Activated CD8-positive, alpha-beta memory T cell treated with anti-CD3 and anti-CD28 coated beads for 36 hours (primary cell): ENCODE measurements at regions not wholly inside any gene's neighbourhood (a gene's known extent, or its start where the extent isn't known, plus 50 kb on each side); places are given as distances from the start of the nearest gene placed in this dataset.
"Not testable (repeated sequence)": the region's sequence is repeated elsewhere in the genome, so short reads cannot be mapped to it uniquely, and the experiment has no call there.

ENCODE experiments used
- CTCF ChIA-PET: fragments of 350-600 bp; sonication (Branson Sonifier 250); formaldehyde crosslinking; loops from one replicate; lab custom pipeline; 2021; ENCODE audit warnings: antibody characterized with exemption; lab: Charles Lee
- POLR2A ChIA-PET: fragments of 350-600 bp; sonication (Branson Sonifier 250); formaldehyde crosslinking; loops from one replicate; lab custom pipeline; 2021; ENCODE audit warnings: antibody characterized with exemption; lab: Charles Lee

DNA sequence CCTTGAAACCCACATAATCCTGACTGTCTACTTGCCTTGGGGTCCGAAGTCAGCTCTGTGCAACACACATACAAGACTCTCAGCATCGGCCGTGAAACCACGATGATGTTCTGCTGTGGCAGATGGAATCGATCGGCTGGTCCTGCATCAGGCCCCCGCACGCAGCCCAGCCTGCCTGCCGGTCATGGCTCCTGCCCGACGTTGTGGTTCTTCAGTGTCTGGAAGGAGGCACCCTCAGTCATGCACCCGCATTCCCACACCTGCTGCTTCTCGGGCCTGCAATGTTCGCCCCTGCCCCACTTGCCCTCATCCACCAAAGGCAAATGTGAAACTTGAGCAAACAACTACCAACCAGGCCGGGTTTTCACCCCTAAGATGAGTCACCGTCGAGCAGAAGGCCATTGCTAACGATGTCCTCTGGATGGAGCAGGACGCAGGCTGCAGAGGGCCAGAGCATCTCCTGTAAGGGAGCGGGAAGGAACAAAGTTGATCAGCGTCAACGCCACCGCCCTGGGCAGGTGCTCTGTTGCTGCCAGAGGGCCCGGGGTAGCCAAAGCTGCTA lies 128.9 kb upstream of the PDE10A start:
- CTCF ChIA-PET = no interaction called here
- POLR2A ChIA-PET = no interaction called here

DNA sequence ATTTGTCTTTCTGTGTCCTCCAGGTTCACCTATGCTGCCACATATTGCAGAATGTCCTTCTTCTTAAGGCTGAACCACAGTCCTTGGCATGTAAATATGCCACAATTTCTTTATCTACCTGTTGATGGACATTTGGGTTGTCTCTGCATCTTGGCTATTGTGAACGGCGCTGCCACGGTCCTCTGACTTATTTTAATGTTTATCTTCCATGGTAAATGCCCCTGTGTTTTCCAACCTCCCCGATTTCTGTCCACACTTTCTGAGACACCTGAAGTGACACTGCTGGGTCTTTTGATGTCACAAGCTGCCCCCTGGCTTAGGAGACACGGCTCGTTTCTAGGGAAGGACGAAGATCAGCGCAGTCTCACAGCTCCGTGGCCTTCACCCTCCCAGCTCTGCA lies 128.3 kb upstream of the PDE10A start:
- CTCF ChIA-PET = no interaction called here
- POLR2A ChIA-PET = no interaction called here

DNA sequence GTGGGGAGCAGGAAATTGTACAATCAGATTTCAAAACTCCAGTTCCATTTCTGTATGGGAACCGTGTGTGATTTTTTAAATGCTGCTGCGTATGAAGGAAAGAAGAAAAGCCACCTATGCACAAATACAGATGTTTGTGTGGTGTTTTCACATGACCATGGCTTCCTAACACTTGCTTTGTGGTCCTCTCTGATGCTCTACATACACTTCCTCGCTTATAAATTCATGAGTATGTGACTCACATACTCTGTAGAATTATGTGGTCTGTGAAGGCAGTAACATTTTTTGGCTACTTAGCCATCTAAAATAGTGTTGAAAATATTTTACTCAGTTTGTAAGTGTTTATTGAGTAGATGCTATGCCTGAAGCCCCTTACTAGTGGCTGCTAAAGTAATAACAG lies 119.8 kb upstream of the PDE10A start:
- ChIA-PET POLR2A (no interaction called here), CTCF (no interaction called here)

DNA sequence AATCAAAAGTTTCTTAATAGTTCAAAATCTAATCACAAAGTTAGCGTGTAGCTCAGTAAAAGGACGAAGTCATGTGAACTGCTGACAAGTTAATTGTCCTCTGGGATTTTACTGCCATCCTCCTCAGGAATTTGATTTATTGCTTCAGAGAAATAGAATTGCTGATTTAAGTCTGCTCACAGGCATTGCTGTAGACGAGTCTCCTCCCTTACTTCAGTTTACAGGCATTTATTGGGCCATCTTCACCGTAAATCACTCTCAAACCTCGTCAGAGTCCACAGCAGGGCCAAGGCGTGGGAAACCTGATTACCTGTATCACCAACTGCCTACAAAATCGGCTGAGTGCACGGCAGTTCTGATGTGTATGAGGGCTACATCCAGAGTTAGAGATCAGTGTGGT lies 119.1 kb upstream of the PDE10A start:
- POLR2A ChIA-PET = no interaction called here
- CTCF ChIA-PET = no interaction called here

DNA sequence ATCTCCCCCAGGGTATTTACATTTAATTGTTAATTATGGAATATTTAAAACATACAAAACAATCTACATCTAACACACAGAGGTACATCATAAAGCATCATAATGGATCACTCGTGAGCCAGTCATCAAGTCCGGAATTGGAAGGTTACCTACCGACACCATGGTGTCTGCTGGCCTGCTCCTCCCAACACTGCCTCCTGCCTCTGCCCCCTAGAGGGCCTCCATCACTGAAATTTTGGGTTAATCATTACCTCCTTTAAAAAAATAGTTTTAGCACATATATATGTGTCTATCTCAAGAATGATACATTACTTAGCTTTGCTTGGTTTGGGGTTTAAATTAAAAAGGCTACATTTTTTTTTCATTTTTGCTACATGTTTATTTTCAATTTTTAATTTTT lies 114.6 kb upstream of the PDE10A start:
- ChIA-PET POLR2A (no interaction called here), CTCF (no interaction called here)

DNA sequence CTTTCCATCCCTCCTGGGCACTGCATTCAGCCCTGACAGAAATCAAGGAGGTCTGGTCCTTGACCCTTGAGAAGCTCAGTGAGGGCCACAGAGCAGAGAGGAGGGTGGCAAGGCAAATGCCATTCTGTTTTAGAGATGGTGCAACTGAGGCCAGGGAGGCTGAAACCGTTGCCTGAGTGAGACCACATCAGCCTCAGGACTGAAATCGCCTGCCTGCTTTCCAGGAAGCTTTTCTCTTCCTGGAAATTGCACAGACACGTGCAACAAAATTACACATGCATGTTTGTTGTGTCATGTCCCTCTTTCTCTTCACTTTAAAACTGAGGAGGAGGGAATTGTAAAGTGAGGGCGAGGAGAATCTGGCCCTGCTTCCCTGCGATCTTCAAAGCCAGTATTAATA lies 113.7 kb upstream of the PDE10A start:
- ChIA-PET POLR2A (no interaction called here), CTCF (no interaction called here)

DNA sequence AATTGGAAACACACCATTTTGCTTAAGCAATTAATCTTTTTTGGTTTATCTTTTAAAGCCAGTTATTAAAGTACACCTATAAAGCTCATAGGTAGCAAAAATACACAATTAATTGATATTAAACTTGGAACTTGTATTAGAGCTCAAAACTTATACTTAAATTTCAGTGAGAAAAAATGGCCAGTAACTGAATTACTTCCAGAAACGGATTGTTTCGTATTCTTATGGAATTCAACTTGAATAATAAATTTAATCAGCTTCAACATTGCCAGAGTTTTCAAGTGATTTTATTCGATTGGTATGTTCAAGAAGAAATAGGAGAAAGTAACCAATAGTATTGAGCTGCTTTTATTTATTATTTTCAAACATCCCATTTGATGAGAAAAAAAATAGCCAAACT lies 112.7 kb upstream of the PDE10A start:
- ChIA-PET POLR2A (no interaction called here), CTCF (no interaction called here)

DNA sequence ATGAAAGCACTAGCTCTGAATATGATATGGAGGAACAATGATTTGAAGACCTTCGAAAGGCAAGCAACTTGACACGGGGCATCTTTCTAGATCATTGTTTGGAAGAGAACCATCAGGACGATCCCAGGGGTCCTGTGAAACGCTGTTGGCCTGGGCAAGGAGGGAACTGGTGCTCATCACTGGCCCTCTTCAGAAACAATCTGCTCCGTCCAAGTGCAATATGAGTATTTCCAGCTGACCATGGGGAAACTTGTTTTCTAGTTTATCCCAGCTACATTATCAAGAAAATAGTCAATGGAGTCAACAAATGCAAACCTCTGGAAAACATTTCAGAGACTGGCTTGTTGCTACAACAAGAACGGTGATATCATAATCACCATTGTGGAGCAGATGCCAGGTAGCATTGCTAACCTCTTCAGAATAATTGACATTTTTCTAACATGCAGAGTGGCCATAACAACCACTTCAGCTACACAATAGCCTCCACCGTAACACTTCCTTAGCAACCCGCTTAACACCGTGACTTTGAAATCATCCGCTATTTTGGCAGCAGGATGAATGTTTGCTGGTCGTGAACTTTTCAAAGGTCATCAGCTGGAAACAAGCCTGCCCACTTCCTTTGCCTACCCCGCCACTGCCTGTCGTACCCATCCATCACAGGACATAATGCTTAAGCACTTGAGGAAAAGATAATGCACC lies 112.0 kb upstream of the PDE10A start:
- ChIA-PET POLR2A (no interaction called here), CTCF (no interaction called here)

DNA sequence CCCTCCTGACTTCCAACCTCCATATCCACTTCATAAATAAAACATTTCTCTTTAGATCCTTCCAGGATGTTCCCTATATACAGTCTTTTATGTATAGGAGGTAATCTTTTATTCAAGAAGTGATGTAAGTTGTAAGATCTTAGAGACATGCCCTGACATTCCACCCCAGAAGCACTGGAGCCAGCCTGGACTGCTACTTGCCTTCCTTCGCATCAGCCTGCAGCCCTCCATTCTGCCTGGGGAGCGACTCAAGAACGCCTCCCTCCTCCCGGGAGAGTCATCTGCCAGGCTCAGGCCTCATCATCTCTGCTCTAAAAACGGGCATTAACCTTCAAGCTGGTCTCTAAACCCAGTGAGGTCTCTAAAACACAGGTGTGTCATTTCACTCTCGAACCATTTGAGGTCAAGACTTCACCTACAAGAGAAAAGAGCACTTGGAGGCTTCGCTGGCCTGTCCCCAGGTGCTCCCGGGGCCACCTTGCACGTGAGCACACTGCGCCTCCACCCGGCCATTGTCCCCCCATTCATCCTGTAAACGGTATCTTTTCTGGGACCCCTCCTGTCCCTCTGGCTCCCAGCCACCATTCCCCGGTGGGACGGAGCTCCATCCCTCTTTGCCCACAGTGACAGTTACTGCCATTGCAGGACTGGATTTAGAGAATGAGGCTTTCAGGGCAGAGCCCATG lies 107.5 kb upstream of the PDE10A start:
- ChIA-PET POLR2A (no interaction called here), CTCF (no interaction called here)

DNA sequence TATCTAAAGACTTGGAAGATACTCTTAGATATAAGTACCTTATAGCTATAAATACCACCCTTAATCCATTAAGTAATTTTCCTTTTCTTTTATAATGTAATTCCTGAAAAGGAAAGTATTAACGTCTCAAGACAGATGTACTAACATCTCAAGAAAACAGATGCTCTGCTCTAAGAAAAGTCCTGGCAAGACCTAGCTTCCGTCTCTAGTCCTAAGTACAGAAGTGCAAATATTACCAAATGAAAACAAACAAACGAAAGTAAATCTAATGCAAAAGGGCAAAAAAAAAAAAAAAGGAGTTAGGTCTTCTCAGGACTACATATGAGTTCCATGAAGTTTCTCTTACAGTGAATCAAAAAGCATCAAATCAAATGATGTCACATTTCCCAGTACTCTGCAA lies 106.8 kb upstream of the PDE10A start:
- POLR2A ChIA-PET = no interaction called here

DNA sequence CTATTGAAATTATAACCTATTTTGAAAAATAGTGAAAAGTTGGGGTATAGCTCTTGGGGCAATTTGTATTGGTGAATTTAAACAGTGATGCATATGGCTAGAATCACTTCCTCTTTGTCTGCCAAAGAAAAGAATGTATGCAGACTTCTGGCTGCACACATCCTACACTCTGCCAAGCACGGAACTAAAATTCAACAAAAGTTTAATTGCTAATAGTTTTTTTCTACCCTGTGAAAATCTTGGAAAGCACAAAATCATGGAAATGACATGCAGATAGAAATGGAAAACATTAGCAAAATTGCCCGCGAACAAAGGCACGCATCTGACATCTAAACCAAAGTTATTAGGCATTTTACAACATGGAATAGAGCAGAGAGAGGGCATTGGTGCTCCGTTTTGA lies 106.4 kb upstream of the PDE10A start:
- ChIA-PET POLR2A (no interaction called here), CTCF (no interaction called here)

More for the DNA sequence above, 106.8 kb upstream of the PDE10A start:
- CTCF ChIA-PET = no interaction called here

DNA sequence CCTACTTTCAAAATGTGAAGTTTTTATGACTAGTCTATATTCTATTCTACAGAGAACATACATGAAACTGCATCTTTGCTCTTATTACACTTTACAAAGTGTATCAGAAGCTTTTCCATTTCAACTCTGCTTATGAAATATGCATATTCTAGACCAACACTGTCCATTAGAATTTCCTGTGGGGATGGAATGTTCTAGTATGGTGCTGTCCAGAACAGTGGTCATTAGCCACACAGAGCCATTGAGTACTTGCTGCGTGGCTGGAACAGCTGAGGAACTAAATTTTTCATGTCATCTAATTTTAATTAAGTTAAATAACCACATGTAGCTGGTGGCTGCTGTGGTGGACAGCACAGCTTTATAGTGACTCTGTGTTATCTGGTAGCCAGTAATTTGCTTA lies 105.9 kb upstream of the PDE10A start:
- ChIA-PET POLR2A (no interaction called here), CTCF (no interaction called here)

DNA sequence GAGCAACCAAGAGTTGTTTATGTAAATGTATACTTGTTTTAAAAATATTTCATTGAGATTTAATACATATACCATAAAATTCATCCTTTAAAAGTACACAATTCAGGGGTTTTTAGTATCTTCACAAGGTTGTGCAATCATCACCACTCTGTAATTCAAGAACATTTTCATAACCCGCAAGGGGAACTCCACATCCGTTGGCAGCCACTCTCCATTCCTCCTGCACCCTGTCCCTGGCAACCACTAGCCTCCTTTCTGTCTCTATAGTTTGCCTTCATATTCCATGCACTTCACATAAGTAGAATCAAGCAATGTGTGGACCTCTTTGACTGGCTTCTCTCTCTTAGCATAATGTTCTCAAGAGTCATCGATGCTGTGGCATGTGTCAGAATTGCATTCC lies 104.2 kb upstream of the PDE10A start:
- POLR2A ChIA-PET = no interaction called here
- CTCF ChIA-PET = no interaction called here

DNA sequence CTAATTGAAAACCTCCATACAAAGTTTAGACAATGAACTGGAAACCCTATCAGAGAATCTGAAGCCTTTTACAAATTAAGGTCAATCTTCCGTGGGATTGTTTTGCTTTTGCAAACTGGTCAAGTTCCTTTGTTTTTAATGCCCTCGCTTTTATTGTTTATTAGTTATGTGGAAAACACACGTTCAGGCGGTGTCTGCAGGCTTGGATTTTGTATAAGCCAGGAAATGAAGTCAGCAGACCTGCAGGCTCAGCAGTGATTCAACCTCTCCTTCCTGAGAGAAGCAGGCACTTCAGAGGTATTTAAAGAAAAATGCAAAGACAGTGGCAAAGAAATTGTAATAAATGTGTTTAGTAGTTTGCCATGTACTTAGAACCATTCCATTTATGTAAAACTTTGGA lies 103.4 kb upstream of the PDE10A start:
- CTCF ChIA-PET = no interaction called here
- POLR2A ChIA-PET = no interaction called here

DNA sequence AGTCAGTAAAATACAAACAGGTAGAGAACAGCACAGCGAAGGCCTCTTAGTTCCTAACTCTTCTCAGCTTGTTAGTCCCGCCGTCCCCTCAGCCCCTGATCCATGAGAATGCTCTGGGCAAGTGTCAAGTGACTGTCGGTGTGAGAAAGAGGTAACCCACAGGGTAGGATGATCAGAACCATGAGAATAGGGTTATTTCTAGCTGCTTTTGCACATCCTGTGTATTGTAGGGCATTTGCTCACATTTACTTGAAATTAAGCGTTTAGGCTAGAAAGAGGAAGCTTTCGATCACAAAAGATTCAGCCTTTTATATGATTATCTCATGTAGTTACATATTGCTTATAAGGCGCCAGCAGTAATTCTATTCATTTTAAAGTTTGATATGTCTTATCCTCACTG lies 103.0 kb upstream of the PDE10A start:
- CTCF ChIA-PET = no interaction called here

DNA sequence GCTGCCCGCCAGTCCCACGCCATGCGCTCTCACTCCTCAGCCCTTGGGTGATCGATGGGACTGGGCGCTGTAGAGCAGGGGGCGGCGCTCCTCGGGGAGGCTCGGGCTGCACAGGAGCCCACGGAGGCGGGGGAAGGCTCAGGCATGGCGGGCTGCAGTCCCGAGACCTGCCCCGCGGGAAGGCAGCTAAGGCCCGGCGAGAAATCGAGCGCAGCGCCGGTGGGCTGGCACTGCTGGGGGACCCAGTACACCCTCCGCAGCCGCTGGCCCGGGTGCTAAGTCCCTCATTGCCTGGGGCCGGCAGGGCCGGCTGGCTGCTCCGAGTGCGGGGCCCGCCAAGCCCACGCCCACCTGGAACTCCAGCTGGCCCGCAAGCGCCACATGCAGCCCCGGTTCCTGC lies 102.2 kb upstream of the PDE10A start:
- CTCF ChIA-PET, POLR2A ChIA-PET: not testable (repeated sequence)

More for the DNA sequence above, 103.0 kb upstream of the PDE10A start:
- POLR2A ChIA-PET = no interaction called here

DNA sequence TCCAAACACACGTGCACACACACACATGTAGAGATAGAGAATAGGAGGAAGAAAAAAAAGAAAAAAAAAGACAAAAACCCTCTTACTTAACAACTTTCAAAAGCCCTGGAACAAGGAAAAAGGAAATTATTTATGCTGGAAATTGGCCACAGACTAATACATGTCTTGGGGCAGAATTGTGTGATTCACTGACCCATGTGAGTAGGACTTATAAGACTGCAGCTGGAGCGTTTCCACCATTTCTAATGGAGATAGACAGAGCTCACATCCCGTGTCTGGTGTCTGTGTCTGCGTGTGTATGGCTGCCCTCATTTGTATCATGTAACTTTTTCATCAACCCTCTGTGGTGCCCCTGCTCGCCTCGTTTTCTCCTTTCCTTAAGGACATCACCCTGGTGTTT lies 99.8 kb upstream of the PDE10A start:
- POLR2A ChIA-PET = no interaction called here

DNA sequence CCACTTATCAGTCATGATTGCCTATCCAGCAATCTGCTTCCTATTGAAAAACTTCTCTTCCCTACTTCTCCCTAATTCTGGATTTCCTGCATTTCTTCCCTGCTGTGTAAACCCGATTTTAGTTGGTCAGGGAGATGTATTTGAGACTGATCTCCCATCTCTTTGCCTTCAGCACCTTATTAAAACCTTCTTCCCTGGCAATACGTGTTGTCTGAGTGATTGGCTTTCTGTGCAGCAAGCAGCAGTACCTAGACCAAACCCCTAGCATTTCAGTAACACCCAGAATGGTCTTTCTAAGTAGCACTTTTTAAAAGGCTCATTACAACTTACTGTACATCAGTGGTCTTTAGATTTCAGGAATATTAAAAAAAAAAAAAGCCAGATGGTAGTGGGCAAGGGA lies 99.1 kb upstream of the PDE10A start:
- ChIA-PET CTCF (no interaction called here), POLR2A (no interaction called here)

More for the DNA sequence above, 99.8 kb upstream of the PDE10A start:
- CTCF ChIA-PET = no interaction called here

DNA sequence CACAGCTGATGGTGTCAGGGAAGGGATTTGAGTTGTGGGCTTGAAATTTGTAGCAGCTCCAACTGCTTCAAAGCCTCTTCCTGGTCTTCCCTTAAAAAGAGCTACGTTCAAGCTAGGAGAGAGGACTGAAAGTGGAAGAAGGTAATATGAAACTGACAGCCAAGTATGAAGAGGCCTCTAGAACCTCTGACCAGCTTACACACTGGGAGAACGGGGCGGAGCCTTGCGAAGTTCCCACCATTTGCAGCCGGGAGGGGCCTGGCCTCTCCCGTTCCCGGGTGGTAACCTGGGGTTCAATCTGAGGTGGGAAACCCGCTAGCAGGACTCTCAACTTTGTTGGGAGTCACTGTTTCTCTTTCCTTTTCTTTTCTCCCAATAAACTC lies 97.8 kb upstream of the PDE10A start:
- ChIA-PET POLR2A (no interaction called here), CTCF (no interaction called here)

DNA sequence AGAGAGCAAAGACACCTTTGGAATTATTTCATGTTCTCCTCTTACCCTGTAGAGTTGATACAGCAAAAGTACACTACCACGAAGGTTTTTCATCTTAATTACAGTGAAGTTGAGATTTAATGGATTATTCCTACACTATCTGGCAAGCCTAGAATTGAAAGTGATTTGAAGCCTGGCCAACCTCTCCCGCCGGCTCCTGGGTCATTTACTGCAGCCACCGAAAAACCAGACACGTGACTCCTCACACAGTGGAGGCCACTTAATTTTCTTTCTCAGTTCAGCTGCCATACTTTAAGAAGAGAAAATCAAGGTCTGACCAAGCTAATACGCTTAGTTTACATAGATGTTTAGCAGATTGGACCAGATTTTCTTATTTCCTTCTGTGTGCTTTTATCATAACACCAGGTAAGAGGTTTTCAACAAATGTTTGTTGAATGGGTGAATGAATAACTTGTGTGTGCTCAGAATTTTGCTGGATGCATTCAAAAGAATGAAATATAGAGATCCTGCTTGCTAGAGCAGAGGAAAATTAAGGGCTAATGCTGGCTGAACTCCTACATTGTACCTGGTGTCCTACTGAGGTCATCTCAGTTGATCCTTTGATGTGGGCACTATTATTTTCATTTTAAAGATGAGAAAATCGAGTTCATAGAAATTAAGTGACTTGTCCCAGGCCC lies 97.2 kb upstream of the PDE10A start:
- POLR2A ChIA-PET = no interaction called here
- CTCF ChIA-PET = no interaction called here

DNA sequence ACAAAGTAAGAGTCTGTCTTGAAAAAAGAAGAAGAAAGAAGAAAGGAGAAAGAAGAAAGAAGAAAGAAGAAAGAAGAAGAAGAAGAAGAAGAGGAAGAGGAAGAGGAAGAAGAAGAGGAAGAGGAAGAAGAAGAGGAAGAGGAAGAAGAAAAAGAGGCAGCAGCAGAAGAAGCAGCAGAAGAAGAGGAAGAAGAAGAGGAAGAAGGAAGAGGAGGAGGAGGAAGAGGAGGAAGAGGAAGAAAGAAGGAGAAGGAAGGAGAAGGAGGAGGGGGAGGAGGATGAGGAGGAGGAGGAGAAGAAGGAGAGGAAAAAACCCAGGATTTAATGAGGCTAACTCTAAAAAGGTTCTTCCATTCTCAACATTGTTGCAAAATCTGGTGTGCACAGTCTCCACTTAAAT lies 95.4 kb upstream of the PDE10A start:
- POLR2A ChIA-PET = no interaction called here
- CTCF ChIA-PET = no interaction called here
